Muscle layer of duodenum (tissue), 2 donors: ENCODE measurements at regions not wholly inside any gene's neighbourhood (a gene's known extent, or its start where the extent isn't known, plus 50 kb on each side); places are given as distances from the start of the nearest gene placed in this dataset.
"Not testable (repeated sequence)": the region's sequence is repeated elsewhere in the genome, so short reads cannot be mapped to it uniquely, and the experiment has no call there.

Experiments used
- H3K27ac ChIP-seq: one replicate; pipeline ENCODE4 v1.7.0; 2013; ENCODE audit warnings: mild to moderate bottlenecking, low read length
- H3K27me3 ChIP-seq: one replicate; pipeline ENCODE4 v1.7.0; 2013; ENCODE audit warnings: low read depth, mild to moderate bottlenecking, control low read depth, low read length
- H3K36me3 ChIP-seq, 2 donors: one replicate each; pipeline ENCODE4 v1.7.0; 2013; ENCODE audit warnings: low read length in 2 of 2, control low read depth in 1 of 2, mild to moderate bottlenecking in 1 of 2; ENCODE audit not compliant: insufficient read depth in 2 of 2, control insufficient read depth in 1 of 2
- H3K4me1 ChIP-seq, 2 donors: one replicate each; pipeline ENCODE4 v1.7.0; 2013; ENCODE audit warnings: low read length in 2 of 2, mild to moderate bottlenecking in 2 of 2, control low read depth in 1 of 2, moderate library complexity in 1 of 2; ENCODE audit not compliant: insufficient read depth in 2 of 2, control insufficient read depth in 1 of 2
- H3K4me3 ChIP-seq, 2 donors: one replicate each; pipeline ENCODE4 v1.7.0; 2013; ENCODE audit warnings: low read length in 2 of 2, low read depth in 1 of 2, mild to moderate bottlenecking in 1 of 2
- H3K9me3 ChIP-seq, 2 donors: one replicate each; pipeline ENCODE4 v1.7.0; 2013; ENCODE audit warnings: low read length in 2 of 2, control low read depth in 1 of 2, mild to moderate bottlenecking in 1 of 2; ENCODE audit not compliant: control insufficient read depth in 1 of 2
- donor health status: healthy.

DNA sequence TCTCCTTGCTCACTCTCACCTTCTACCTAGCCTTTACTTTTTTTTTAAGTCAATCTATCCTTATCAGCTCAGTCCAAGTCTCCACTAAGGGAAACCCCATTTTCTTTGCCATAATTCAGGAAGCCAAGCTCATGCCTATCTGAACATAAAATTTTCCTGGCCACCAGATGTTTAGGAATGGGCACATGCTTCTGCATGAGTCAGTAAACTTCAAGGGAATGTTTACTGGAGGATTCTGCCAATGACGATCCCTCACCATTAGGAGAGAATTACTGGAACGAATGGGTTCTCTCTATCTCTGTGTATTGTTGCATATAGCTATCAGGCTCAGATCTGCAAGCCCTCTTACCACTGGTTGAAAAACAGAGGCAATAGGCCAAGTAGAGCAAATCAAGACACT, 731.7 kb upstream of the ZNF804A start:
- H3K36me3 ChIP-seq = no peaks in the 10 kb centered on the region

DNA sequence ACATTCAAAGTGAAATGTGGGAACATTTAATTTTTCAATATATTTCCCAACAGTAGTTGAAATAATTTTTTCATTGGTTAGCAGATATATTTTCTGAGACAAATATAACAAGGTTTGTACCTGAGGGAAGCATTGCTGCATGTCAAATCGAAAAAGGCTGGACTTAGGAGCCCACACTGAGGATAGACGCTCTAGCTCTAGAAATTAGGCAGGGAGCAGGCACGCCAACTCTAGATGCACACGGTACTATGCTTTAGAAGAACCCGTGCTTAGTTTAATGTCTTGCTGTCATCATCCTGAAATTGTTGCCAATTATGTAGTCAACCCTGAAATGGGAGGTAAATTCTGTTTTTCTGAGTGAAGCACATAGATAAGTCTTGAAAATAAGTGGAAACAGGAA, 731.1 kb upstream of the ZNF804A start:
- no peak overlapping the region for H3K4me3 ChIP-seq
- H3K27me3 ChIP-seq = no peaks in the 10 kb centered on the region
- H3K27ac ChIP-seq = no peak overlapping the region
- no peaks in the 10 kb centered on the region for H3K36me3 ChIP-seq
- no peaks in the 10 kb centered on the region for H3K4me1 ChIP-seq
- no peaks in the 10 kb centered on the region for H3K9me3 ChIP-seq

More for the DNA sequence above, 731.7 kb upstream of the ZNF804A start:
- no peaks in the 10 kb centered on the region for H3K27me3 ChIP-seq
- H3K4me1 ChIP-seq = no peaks in the 10 kb centered on the region
- H3K4me3 ChIP-seq = no peak overlapping the region
- H3K9me3 ChIP-seq = no peaks in the 10 kb centered on the region
- no peak overlapping the region for H3K27ac ChIP-seq

DNA sequence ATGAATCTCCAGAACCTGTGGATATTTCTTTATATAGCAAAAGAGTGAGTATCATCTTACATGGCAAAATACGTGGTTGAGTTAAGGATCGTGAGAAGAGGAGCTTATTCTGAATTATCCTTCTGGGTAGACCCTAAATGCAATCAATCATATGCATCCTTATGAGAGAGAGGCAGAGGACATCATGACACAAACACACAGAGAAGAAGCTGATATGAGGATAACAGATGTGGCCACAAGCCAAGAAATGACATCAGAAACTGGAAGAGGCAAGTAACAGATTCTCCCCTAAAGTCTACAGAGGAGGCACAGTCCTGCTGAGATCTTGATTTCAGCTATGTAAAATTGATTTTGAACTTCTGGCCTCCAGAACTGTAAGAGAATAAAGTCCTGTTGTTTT, 730.2 kb upstream of the ZNF804A start:
- H3K27ac ChIP-seq = no peak overlapping the region
- H3K4me3 ChIP-seq = no peak overlapping the region
- no peaks in the 10 kb centered on the region for H3K36me3 ChIP-seq
- H3K27me3 ChIP-seq = no peaks in the 10 kb centered on the region
- H3K4me1 ChIP-seq = no peaks in the 10 kb centered on the region
- H3K9me3 ChIP-seq = no peaks in the 10 kb centered on the region

DNA sequence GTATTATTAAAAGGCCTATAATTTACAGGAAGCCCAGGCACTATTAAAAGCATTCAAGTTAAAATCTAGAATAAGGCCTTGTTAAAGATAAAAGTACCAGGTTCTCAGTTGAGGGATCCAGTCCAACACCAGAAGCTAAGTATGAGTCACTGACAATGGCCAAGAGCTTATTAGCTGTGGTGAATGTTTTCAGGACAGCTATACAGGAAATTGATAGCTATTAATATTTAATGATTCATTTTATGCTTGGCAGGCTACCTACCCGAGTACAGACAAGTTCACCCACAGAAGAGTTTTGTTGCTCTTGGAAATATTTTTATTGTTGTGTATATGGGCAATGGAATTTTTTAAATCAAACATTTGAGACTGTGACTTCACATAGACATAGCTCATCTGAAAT, 729.6 kb upstream of the ZNF804A start:
- no peaks in the 10 kb centered on the region for H3K27me3 ChIP-seq
- H3K36me3 ChIP-seq = no peaks in the 10 kb centered on the region
- H3K4me3 ChIP-seq = no peak overlapping the region
- H3K4me1 ChIP-seq = no peaks in the 10 kb centered on the region
- H3K9me3 ChIP-seq = no peaks in the 10 kb centered on the region
- no peak overlapping the region for H3K27ac ChIP-seq

DNA sequence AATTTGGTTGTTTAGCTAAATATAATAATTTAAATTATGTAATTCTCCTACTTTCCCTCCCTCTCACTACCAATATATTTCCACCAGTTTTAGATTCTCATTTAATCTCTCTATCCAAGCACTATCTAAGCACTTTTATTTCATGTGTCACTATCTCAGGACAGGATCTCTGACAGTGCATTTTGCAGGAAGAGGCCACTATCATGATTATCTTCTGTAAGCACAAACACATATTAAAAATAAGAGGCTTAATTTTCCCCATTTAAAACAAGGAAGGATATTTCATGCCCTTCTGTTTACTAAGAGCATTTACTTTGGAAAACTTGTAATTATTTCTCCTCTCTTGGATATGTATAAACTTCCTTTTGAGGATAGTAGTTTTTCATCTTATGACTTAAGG, 726.2 kb upstream of the ZNF804A start:
- H3K36me3 ChIP-seq = no peaks in the 10 kb centered on the region
- no peaks in the 10 kb centered on the region for H3K4me1 ChIP-seq
- no peak overlapping the region for H3K27ac ChIP-seq
- no peak overlapping the region for H3K4me3 ChIP-seq
- H3K27me3 ChIP-seq = no peaks in the 10 kb centered on the region
- no peaks in the 10 kb centered on the region for H3K9me3 ChIP-seq

DNA sequence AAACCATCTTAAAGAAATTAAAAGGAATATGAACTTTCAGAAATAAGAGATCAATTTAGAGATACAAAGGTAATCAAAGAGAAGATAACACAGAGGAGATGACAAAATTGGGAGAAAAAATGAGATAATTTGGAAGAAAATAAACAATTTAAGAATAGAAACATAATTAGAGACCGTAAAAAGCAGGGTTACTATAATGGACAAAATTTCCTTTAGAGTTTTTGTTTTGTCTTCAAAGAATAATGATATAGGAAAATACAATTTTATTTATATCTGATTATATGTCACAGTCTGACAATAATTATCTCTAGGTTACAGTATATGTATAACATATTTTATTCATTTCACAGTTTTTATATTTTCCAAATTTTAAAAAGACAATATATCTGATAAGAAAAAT, 716.4 kb upstream of the ZNF804A start:
- Histone ChIP-seq H3K9me3 (no peaks in the 10 kb centered on the region), H3K4me3 (no peak overlapping the region), H3K27me3 (no peaks in the 10 kb centered on the region), H3K36me3 (no peaks in the 10 kb centered on the region), H3K4me1 (no peaks in the 10 kb centered on the region), H3K27ac (no peak overlapping the region)

DNA sequence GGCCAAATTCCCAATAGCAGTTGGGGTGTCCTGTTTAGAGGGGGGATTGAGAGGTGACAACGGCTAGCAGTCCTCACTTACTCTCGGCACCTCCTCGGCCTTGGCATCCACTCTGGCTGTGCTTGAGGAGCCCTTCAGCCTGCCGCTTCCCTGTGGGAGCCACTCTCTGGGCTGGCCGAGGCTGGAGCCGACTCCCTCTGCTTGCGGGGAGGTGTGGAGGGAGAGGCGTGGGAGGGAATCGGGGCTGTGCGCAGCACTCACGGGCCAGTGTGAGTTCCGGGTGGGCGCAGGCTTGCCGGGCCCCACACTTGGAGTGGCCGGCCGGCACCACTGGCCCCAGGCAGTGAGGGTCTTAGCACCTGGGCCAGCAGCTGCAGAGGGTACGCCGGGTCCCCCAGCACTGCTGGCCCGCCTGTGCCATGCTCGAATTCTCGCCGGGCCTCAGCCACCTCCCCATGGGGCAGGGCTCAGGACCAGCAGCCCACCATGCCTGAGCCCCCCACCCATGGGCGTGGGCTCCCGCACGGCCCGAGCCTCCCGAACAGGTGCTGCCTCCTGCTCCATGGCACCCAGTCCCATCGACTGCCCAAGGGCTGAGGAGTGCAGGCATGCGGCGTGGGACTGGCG, 705.9 kb upstream of the ZNF804A start:
- H3K36me3 ChIP-seq = no peaks in the 10 kb centered on the region
- H3K9me3 ChIP-seq = no peaks in the 10 kb centered on the region
- H3K4me1 ChIP-seq = no peaks in the 10 kb centered on the region
- H3K27ac ChIP-seq = no peak overlapping the region
- H3K4me3 ChIP-seq = no peak overlapping the region
- H3K27me3 ChIP-seq = no peaks in the 10 kb centered on the region

DNA sequence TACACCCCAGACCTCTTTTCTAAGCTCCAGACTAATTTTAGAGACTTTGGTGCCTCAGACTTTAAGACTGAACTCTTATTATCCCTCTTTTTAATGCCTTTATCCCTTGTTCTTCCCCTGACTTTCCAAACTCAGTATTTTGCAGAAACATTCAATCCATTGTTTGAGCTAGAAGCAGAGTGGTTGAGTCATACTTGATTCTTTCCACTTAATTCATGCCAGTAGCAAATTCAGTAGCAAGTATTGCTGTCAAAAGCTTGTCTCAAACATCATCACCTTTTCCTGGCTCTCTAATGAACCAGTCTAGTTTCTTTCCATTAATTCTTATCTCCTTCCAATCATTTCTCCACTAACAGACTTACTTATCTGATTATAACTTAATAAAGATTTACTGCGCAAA, 699.7 kb upstream of the ZNF804A start:
- H3K36me3 ChIP-seq = no peaks in the 10 kb centered on the region
- H3K4me1 ChIP-seq = no peaks in the 10 kb centered on the region
- H3K27ac ChIP-seq = no peak overlapping the region
- no peak overlapping the region for H3K4me3 ChIP-seq
- no peaks in the 10 kb centered on the region for H3K27me3 ChIP-seq
- H3K9me3 ChIP-seq = no peaks in the 10 kb centered on the region

DNA sequence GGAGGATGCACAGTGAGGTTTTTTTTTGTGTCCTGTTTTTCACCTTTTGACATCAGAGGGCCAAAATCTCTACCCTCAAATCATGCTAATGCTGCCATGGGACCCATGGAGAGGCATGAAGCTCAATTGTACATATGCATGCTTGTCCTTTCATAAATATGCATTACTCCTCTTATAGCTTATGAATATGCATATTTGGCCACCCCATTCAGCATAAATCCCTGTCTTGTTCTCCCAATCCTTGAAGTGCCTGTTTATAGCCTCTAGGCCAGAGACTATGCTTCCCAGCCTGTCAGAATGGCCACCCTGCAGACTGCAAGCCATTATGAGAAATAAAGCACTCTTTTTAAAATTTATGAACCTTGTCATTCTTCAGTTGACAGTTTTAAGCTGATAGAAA, 696.4 kb upstream of the ZNF804A start:
- H3K4me3 ChIP-seq = no peak overlapping the region
- H3K36me3 ChIP-seq = no peaks in the 10 kb centered on the region
- no peaks in the 10 kb centered on the region for H3K9me3 ChIP-seq
- no peak overlapping the region for H3K27ac ChIP-seq
- H3K4me1 ChIP-seq = no peaks in the 10 kb centered on the region
- H3K27me3 ChIP-seq = no peaks in the 10 kb centered on the region

DNA sequence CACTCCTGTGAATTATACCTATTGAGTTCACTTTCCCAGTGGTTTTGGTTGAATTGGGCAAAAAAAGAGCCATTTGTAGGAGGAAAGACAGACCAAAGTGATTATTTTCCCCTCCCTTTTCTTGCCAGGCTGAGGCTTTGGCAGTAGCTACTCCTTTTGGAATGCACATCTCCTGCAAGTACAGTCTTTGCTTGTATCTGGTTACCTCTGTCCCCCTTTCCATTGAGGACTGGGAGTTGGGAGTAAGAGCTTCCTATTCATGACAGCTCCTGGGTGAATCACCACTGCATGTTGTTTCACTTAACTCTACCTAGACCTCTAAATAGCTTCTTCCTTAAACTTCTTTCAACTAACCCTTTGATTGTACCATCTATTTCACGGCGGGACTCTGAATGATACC, 695.3 kb upstream of the ZNF804A start:
- Histone ChIP-seq H3K27me3 (no peaks in the 10 kb centered on the region), H3K4me3 (no peak overlapping the region), H3K27ac (no peak overlapping the region), H3K4me1 (no peaks in the 10 kb centered on the region), H3K36me3 (no peaks in the 10 kb centered on the region), H3K9me3 (no peaks in the 10 kb centered on the region)

DNA sequence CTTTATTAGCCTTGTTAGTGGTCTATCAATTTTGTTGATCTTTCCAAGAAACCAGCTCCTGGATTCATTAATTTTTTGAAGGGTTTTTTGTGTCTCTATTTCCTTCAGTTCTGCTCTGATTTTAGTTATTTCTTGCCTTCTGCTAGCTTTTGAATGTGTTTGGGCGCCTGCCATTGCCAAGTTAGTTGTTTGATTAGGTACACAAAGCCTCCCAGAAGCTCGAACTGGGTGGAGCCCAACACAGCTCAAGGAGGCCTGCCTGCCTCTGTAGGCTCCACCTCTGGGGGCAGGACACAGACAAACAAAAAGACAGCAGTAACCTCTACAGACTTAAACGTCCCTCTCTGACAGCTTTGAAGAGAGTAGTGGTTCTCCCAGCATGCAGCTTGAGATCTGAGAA, 682.3 kb upstream of the ZNF804A start:
- not testable (repeated sequence) for H3K4me1 ChIP-seq, H3K4me3 ChIP-seq, H3K9me3 ChIP-seq, H3K27me3 ChIP-seq, H3K27ac ChIP-seq, H3K36me3 ChIP-seq

DNA sequence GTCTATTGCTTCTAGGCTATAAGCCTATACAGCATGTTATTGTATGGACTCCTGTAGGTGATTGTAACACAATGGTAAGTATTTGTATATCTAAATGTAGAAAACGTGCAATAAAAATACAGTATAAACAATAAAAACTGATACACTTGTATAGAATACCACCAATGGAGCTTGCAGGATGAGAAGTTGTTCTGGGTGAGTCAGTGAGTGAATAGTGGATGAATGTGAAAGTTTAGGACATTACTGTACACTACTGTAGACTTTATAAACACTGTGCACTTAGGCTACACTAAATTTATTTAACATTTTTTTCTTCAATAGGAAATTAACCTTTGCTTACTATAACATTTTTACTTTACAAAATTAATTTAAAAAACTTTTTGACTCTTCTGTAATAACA, 679.2 kb upstream of the ZNF804A start:
- no peaks in the 10 kb centered on the region for H3K9me3 ChIP-seq

More for the DNA sequence above, 679.2 kb upstream of the ZNF804A start:
- Histone ChIP-seq H3K27ac (no peak overlapping the region), H3K27me3 (no peaks in the 10 kb centered on the region), H3K4me3 (no peak overlapping the region), H3K36me3 (no peaks in the 10 kb centered on the region), H3K4me1 (no peaks in the 10 kb centered on the region)
